GM19328 (cell line): ENCODE measurements at regions not wholly inside any gene's neighbourhood (a gene's known extent, or its start where the extent isn't known, plus 50 kb on each side); places are given as distances from the start of the nearest gene placed in this dataset.
"Not testable (repeated sequence)": the region's sequence is repeated elsewhere in the genome, so short reads cannot be mapped to it uniquely, and the experiment has no call there.

Source experiments
- ATAC-seq: cut with Tn5 transposase; IDR thresholded peaks from one replicate; pipeline ENCODE4 v1.9.1; 2021; ENCODE audit warnings: mild to moderate bottlenecking, moderate library complexity; ENCODE audit not compliant: unreplicated experiment

DNA sequence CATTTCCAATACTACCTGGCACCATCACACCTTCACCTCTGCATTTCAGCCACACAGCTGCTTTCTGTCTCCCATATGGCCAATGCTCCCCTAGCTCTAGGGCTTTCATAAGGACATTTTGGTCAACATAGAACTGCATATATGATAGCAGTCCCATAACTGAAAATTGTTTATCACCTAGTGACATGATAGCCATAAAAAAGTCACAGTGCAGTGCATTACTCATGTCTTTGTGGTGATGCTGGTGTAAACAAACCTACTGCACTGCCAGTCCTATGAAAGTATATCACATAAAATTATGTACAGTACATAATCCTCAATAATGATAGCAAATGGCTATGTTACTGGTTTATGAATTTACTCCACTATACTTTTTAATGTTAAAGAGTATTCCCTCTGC, 221.0 kb downstream of the NAF1 start:
- no peak for ATAC-seq

DNA sequence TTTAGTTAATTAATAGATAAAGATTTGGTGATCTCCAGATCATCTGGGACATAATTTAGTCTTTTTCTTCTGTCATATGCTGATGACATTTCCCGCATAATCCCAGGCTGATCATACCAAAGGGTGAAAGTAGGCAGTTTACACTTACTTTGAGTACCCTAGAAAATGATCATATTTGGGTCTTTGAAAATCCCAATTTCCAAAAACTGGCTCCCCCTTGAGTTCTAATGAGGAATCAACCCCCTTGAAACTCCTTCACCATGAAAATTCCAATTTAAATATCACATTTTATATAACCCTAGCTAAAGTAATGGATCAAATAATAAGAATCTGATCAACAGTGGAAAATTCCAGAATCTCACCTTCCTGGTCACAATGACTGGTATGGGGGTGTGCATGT, 223.4 kb downstream of the NAF1 start:
- ATAC-seq, result no peak

DNA sequence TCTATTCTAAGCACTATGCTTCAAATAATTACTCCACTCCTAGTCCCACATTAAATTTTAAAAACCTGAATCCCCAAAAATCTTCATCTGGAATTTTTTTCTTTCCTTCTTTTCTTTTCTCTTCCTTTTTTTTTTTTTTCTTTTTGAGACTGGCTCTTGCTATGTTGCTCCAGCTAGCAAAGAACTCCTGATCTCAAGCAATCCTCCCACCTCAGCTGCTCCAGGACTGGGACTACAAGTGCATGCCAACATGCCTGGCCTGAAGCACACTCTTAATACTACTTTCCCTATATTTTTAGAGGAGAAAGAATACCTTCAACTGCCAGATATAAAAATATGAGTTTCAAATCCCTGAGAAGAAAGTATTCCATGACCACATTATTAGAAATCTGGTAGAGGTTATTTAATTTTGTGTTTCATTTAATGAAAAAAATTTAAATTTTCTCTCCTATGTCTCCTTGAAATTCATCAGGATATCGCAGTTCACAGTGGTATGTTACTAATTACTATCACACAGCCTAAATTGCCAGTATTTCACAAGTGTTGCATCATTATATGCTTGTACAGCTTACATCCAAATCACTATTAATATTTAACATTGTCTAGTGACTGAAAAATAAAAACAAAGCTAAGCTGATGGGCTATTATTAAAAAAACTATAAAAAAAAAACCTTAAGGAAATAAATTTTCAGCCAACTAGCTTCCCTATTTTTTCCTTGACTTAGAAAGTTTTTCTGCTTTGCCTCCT, 227.8 kb downstream of the NAF1 start:
- no peak for ATAC-seq

DNA sequence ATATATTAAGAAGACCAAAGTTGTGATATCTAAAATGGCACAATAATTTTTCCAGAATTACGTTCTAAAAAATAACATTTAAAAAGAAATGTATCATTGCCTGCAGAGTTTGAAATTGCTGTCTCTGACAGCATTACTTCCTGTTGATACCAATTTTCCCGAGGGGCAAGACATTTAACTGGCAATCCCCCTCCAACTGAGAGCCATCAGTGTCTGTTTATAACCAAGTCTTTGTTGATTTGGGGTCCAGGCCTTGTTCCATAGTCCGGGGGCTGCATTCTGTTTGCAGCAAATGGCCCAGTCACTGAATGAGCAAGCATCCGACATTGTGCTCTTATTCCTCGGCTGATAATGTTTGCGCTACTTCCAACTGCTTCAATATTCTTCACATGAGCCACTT, 231.5 kb downstream of the NAF1 start:
- ATAC-seq, result no peak

DNA sequence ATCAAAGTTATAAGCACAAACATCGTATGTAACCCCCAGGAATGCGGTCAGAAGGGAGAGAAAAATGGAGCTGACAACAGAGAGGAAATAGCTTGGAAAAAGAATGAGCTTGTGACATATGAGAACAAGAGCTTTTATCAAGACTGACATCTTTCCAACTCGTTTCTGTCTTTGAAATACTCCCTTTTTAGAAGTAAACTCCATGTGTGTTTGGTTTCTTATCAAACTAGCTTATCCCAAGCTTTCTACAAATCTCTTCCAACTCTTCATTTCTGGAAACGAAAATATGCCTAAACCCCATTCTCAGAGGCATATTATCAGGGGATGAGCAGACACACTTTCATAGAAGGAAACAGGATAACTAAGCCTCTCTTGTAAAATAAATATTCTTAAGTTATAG, 235.4 kb downstream of the NAF1 start:
- ATAC-seq, result no peak

DNA sequence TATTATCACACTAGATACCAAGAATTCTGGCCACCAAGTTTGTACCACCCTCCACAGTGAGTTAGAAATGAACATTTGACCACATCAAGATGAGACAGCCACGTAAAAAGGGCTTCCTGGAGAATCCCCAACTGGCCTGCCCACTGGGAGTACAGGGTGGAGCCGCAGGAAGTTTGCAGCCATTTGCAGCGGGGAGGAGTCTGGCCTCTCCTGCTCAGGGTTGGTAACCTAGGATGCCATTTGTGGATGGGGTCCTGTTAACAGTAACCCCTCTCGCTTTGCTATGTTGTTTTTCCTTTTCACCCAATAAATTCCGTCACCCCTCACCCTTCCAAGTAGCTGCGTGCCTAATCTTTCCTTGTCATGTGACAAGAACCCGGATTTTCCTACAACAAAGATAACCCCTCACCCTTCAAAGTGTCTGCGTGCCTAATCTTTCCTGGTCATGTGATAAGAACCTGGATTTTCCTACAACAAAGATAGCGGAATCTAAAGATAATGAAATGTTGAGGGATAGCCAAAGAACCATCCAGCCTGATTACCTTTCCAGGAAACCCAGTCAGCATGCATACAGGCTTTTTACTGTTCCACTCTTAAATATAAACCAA, 245.4 kb downstream of the NAF1 start:
- ATAC-seq, result no peak

DNA sequence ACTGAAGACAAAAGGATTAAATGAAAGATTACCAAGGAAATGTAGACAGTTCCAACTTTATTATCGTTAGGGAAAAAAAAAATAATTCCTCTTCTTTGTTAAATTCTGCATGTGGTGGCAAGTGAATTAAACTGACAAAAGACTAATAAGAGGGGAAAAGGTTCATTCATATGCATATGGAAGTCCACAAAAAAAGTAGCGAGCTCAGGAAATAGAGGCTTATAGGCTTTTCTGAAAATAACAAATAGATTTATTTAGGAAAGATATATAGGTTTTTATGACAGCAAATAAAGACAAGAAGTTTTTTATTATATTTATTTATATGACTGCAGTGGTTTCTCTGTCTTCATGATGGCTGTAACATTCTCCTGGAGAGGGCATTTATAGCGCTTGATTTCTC, 246.0 kb downstream of the NAF1 start:
- ATAC-seq, result no peak

DNA sequence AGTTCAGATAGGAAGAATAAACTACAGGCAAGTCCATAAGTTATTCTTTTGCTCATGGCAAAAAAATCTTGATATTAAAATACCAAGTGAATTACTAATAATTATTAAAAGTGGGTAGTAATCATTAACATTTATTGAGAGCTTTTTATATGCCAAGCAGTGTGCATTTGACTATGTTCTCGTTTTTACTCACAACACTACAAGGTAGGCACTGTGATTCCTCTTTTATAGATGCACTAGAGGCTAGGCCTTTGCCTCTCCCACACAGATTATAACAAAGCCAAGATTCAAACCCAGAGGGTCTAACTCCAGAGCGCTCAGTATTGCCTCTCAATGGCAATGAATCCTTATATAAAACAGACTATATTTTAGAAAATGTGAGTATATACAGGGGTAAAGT, 254.2 kb downstream of the NAF1 start:
- ATAC-seq, result no peak

DNA sequence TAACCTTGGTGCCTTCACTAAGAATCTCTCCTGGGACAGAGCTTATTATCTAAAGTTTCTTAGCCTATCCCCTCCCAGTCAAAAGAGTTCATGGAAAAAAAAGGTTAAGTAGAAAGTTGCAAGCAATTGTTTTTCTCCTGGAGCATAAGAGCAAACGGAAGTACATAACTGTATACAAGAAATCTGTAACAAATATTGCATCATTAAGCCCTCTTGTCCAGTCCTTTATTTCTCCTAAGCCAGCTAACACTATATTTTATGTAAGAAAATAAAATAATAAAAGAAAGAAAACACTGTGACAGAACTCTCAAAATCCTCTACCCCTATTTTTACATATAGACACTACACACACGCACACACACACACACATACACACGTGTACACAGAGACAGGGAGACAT, 255.3 kb downstream of the NAF1 start:
- no peak for ATAC-seq

DNA sequence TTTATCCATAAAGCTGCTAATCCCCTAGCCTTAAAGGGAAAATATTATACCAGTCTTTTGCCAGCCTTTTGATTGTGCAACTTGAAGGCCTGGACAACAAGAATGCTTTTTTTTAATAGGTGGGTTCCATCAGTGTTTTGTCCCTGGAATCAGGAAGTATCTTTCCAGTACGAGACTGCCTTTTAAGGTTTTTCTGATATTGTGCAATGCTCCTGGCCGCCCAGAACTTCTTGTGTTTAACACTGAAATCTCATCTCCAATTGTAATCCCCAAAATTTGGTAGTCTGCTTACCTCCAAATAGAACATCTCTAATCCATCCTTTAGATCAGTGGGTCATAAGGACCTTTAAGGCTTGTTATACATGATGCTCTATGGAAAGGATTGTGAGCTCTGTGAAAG, 256.7 kb downstream of the NAF1 start:
- ATAC-seq, result no peak

DNA sequence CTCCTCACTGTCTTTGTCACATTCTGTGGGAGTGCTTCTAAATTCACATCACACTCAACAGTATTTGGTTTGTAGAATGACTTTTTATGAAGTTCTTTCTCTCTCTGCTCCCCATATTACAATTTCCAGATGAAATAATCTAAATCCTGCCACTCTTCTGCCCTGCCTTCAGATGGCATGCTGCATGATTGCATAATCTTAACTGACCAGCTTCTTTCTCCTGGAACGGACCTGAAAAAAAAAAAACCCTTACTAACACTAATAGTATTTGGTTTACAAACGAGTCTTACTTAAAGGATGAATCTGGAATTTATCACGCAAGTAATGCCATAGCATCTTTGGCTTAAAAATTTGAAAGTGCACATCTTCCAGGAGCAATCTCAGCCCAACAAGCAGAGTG, 272.3 kb downstream of the NAF1 start:
- no peak for ATAC-seq

DNA sequence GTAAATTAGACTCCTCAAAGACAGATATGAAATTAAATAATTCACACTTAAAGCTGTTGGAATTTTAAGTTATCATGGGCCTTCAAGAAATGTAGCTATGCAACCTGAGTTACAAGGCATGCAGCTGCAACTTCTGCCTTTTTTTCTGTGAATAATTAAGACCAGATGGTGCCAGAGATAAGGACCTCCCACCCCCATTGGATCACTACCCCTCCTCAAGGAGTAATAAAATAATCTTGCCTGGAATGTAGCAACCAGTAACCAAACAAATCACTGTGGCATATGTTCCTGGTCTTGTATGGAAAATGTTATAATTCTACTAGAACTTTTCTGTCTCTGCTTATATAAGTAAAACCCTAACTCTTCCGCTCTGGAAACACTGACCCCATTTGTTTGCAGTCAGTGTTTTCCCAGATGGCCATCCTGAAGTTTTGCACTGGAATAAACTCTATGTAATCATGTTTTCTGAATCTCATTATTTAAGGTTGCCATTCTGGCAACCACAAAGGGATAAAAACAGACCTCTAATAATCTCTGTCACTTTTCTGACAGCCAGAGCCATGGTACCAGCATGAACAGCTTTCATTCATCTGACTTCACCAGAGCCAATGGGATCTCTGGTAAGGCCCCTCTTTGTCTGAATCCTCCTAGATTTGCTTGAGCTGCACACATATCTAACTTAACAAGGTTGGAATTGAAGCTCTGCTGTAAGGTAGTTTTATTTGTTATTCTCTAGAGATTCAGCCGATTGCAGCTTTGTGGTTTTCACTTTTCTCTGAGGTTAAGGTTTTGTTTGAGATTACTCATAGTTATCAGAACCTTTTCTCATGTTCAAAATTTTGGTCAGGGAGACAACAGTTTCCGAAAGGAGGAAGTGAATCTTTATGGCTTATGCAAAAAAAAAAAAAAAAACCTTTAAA, 274.6 kb downstream of the NAF1 start:
- ATAC-seq, result peak; percentile 99

DNA sequence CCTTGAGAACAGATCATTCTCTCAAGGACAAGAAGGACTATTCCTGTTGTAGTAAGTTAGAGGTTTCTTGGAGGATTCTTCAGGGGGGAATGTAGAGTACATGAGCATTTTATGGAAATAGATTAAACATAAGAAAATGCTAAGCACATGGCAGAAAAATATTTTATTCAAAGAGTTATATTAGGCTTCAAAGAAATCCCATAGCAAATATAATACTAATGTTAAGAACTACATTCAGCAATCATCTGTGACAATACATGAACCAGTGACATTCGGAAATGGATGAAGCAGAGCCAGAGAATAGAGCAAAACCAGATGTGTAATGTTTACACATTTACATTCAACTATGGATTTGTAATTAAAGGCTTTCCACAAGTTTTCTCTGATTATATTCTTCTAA, 288.6 kb downstream of the NAF1 start:
- ATAC-seq, result no peak

DNA sequence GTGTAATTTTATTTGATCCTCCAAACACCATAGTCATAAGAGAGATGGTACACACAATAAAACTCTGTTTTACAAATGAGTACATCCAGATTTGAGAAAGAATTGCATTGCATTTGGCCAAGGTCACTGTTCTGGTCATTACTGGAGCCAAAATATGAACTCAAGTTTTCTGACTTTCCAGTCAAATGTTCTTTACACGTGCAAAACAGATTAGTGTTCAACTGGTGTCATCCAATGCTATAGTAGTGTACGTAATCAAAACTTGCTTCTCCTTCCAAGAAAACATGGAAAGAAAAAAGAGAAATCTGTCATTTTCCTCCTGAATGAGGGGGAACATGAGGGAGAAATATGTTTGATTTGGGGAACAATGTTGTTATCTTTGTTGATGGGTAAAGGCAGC, 291.9 kb downstream of the NAF1 start:
- ATAC-seq, result no peak

DNA sequence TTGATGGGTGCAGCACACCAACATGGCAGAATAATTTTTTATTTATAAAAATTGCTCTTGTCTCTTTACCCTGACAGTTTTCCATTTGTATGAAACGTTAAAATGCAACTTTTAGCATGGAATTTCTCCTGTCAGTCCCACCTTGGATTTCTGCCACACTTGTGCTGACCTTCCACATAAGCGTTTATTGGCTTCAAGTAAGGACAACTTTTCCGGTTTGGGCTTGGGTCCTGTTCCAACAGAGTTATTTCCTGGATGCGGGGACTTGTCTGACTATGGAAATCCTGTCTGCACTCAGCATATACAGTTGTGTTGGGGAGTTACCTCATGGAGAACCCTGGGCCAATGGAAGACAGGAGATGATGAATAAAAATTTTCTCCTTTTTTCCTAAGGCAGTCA, 294.7 kb downstream of the NAF1 start:
- no peak for ATAC-seq

DNA sequence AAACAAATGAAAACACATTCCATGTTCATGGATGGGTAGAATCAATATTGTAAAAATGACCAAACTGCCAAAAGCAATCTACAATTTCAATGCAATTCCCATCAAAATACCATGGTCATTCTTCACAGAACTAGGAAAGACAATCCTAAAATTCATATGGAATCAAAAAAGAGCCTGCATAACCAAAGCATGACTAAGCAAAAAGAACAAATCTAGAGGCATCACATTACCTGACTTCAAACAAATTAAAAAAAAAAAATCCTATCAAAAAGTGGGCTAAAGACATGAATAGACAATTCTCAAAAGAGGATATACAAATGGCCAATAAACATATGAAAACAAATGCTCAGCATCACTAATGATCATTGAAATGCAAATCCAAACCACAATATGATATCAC, 297.5 kb downstream of the NAF1 start:
- ATAC-seq, result no peak

DNA sequence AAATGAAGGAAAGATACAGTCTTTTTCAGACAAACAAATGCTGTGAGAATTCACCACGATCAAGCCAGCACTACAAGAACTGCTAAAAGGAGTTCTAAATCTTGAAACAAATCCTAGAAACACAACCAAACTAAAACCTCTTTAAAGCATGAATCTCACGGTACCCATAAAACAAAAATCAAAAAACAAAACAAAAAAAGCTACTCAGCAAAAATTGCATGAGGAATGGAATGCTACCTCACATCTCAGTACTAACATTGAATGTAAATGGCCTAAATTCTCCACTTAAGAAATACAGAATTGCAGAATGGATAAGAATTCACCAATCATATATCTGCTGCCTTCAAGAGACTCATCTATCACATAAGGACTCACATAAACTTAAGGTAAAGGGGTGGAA, 300.1 kb downstream of the NAF1 start:
- ATAC-seq, result no peak

DNA sequence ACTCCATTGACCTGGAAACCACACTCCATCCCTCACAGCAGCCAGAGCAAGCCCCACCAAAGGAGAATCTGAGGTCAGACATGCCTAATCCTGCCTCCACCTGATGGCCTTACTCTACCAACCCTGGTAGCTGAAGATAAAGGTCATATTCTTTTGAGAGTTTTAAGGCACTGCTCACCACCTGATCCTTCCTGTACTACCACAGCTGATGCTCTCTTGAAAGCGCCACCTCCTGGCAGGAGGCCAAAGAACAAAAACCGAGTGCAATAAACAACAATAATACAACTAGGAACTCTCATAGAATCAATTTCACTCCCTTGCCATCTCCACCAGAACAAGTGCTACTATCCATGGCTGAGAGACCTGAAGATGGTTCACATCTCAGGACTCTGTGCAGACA, 301.6 kb downstream of the NAF1 start:
- no peak for ATAC-seq

DNA sequence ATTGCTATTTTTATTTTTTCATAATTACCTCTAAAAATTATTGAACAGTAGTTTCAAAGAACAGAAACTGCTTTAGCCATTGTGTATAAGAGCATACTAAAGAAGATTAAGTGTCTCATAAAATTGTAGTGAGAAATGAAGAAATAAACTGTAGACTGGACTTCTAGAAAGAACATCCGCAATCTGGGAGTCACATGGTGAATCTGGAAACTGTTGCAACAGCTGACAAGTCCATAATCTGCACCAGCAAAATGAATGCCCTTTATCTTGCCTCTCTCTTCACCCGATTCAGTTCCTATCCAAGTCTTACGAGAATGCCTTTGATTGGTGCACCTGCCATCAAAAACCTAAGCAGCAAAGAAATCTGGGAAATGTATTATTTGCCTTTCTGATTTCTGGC, 312.9 kb downstream of the NAF1 start:
- no peak for ATAC-seq

DNA sequence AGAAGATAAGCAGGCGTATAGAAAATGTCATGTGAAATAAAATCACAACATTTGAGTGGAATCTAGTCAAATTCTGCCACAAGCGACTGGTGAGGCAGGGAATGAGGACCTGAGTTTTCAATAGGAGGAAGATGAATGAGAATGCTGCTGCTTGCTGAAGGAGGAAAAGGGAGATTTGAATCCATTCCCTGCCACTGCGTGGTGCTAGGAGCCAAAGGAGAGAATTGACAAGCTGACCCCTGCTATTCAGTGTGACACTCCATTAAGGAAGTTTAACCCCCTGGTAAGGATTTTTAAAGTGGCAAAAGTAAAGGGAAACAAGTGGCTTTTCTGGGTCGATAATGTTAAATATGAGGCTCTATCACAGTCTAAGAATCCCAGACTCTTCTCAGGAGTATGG, 314.0 kb downstream of the NAF1 start:
- no peak for ATAC-seq

DNA sequence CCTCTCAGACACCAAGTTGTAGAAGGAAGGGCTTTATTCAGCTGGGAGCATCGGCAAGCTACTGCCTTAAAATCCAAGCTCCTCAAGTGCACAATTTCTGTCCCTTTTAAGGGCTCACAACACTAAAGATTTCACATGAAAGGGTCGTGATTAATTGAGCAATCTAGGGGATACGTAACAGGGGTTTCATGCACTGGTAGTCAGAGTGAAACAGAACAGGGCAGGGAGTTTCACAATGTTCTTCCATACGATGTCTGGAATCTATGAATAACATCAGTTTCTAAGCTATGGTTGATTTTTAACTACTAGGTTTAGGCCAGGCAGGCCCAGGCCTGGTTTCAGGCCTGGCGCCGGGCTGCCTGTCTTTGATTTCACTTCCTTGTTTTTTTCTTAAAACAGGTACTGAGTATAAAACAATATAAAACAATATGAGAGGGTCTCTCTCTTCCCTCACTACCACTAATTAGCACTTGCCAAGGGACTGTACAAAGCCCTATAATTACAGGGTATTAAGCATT, 315.4 kb downstream of the NAF1 start:
- not testable (repeated sequence) for ATAC-seq

DNA sequence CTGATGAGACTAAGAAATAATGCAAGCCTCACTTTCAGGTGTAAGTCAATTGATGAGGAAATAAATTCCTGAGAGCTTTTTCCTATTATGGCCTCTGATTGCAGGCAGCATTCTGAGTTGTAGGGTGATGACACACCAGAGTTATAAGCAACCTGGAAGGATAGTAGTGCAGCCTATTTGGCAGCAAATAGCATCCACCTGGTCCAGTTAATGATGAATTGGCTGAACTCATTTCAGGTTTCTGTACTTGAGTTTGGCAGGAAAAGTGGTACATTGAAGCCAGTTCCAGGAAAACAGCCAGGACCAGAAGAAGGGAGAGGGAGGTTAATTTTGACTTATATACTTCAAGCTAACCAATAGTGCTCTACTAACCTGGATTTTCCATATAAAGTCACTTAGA, 316.8 kb downstream of the NAF1 start:
- ATAC-seq, result no peak
